H1 (cell line): ENCODE measurements at regions not wholly inside any gene's neighbourhood (a gene's known extent, or its start where the extent isn't known, plus 50 kb on each side); places are given as distances from the start of the nearest gene placed in this dataset.

Experiments used
- CTCF ChIA-PET: fragments of 300-600 bp; sonication (Branson Sonifier 250); formaldehyde crosslinking; loops from one replicate; lab custom pipeline; 2021; ENCODE audit not compliant: partially characterized antibody; lab: Charles Lee
- POLR2A ChIA-PET: fragments of 300-600 bp; sonication (Branson Sonifier 250); formaldehyde crosslinking; loops from one replicate; lab custom pipeline; 2021; ENCODE audit warnings: inconsistent platforms; ENCODE audit not compliant: partially characterized antibody; lab: Charles Lee
- DNase-seq, 2 experiments: peaks; one replicate each; pipeline versions ENCODE4 v3.0.0 to v3.0.0-alpha.2; 2010 to 2022; ENCODE audit warnings: low spot score in 2 of 2, low read depth in 1 of 2, mixed read lengths in 1 of 2
- FAIRE-seq: peaks from 2 replicates; lab custom pipeline; 2011; peaks lifted over from hg19 to GRCh38; lab: Jason Lieb, UNC
- H2AFZ ChIP-seq: 2 replicates; pipeline ENCODE4 v1.8.1; 2012; ENCODE audit warnings: low read length, inconsistent platforms
- H2AK5ac ChIP-seq: 2 replicates; pipeline ENCODE4 v1.6.1; 2013; ENCODE audit warnings: low read depth, low read length
- H2BK120ac ChIP-seq: replicated peaks from 2 replicates; pipeline ENCODE3; 2013; ENCODE audit warnings: low read depth, low read length, inconsistent platforms
- H2BK12ac ChIP-seq: 2 replicates; pipeline ENCODE4 v1.6.1; 2013; ENCODE audit warnings: low read depth, low read length
- H2BK15ac ChIP-seq: 2 replicates; pipeline ENCODE4 v1.6.1; 2013; ENCODE audit warnings: low read length
- H2BK20ac ChIP-seq: 2 replicates; pipeline ENCODE4 v1.6.1; 2013; ENCODE audit warnings: low read length
- H2BK5ac ChIP-seq: 2 replicates; pipeline ENCODE4 v1.6.1; 2013; ENCODE audit warnings: low read depth, low read length
- H3K14ac ChIP-seq: 2 replicates; pipeline ENCODE4 v1.6.1; 2013; ENCODE audit warnings: inconsistent platforms; ENCODE audit not compliant: insufficient read length
- H3K18ac ChIP-seq: 2 replicates; pipeline ENCODE4 v1.6.1; 2013; ENCODE audit warnings: low read length; ENCODE audit errors: extremely low read depth
- H3K23ac ChIP-seq: 2 replicates; pipeline ENCODE4 v1.6.1; 2013; ENCODE audit warnings: inconsistent platforms; ENCODE audit not compliant: insufficient read length
- H3K23me2 ChIP-seq: 2 replicates; pipeline ENCODE4 v1.6.1; 2013; ENCODE audit warnings: low read depth, low read length
- H3K27ac ChIP-seq: 2 replicates; pipeline ENCODE4 v1.6.1; 2011; ENCODE audit warnings: low read depth, low read length, inconsistent platforms
- H3K27me3 ChIP-seq, 4 experiments: replicated peaks in 1 of 4; 1 replicate in 1 of 4; 2 replicates in 3 of 4; pipeline versions ENCODE4 v1.6.1 to v1.8.1; 2011 to 2013; ENCODE audit warnings: low read length in 3 of 4, mild to moderate bottlenecking in 3 of 4, inconsistent platforms in 2 of 4, mixed read lengths in 2 of 4, moderate library complexity in 1 of 4; ENCODE audit not compliant: control insufficient read depth in 3 of 4, insufficient read depth in 3 of 4; ENCODE audit errors: extremely low read depth in 1 of 4
- H3K36me3 ChIP-seq, 4 experiments: 2 replicates each; pipeline versions ENCODE4 v1.6.1 to v1.8.1; 2011 to 2013; ENCODE audit warnings: mild to moderate bottlenecking in 4 of 4, low read length in 3 of 4, moderate library complexity in 2 of 4, control low read depth in 1 of 4, inconsistent platforms in 1 of 4; ENCODE audit not compliant: insufficient read depth in 4 of 4, control insufficient read depth in 2 of 4
- H3K4ac ChIP-seq: replicated peaks from 2 replicates; pipeline ENCODE3; 2013; ENCODE audit warnings: low read length, low read depth, mixed read lengths, inconsistent platforms; ENCODE audit not compliant: insufficient read length
- H3K4me1 ChIP-seq, 4 experiments: replicated peaks in 1 of 4; 1 replicate in 1 of 4; 2 replicates in 3 of 4; pipeline versions ENCODE4 v1.6.1 to v1.8.1; 2011 to 2013; ENCODE audit warnings: low read length in 3 of 4, inconsistent platforms in 2 of 4, mixed read lengths in 1 of 4; ENCODE audit not compliant: insufficient read depth in 4 of 4, control insufficient read depth in 3 of 4
- H3K4me2 ChIP-seq, 2 experiments: 2 replicates each; pipeline versions ENCODE4 v1.6.1 to v1.8.1; 2011 to 2013; ENCODE audit warnings: low read depth in 2 of 2, low read length in 2 of 2, control low read depth in 1 of 2, inconsistent platforms in 1 of 2, mild to moderate bottlenecking in 1 of 2; ENCODE audit not compliant: insufficient read depth in 1 of 2
- H3K4me3 ChIP-seq, 4 experiments: fragments of 200-600, 300-600 bp in 1 of 4; sonication (generic), shearing (Covaris generic), sonication (Bioruptor Twin) in 1 of 4; 2 replicates each; pipeline versions ENCODE4 v1.5.1 to v1.8.1; 2011 to 2016; ENCODE audit warnings: low read length in 4 of 4, low read depth in 3 of 4, control low read depth in 2 of 4, inconsistent platforms in 2 of 4, mild to moderate bottlenecking in 2 of 4, mixed read lengths in 1 of 4, moderate library complexity in 1 of 4; ENCODE audit not compliant: insufficient read depth in 2 of 4; ENCODE audit errors: extremely low read depth in 1 of 4
- H3K56ac ChIP-seq: replicated peaks from 2 replicates; pipeline ENCODE3; 2013; ENCODE audit warnings: low read depth, mild to moderate bottlenecking, mixed read lengths, low read length, inconsistent platforms; ENCODE audit not compliant: insufficient read length
- H3K79me1 ChIP-seq: 2 replicates; pipeline ENCODE4 v1.6.1; 2013; ENCODE audit warnings: low read depth, low read length, control low read depth
- H3K79me2 ChIP-seq, 2 experiments: 2 replicates each; pipeline versions ENCODE4 v1.6.1 to v1.8.1; 2012 to 2013; ENCODE audit warnings: low read length in 2 of 2, mild to moderate bottlenecking in 2 of 2, inconsistent platforms in 1 of 2; ENCODE audit not compliant: insufficient read depth in 2 of 2, control insufficient read depth in 1 of 2
- H3K9ac ChIP-seq, 4 experiments: replicated peaks in 1 of 4; 1 replicate in 1 of 4; 2 replicates in 3 of 4; pipeline versions ENCODE4 v1.6.1 to v1.8.1; 2011 to 2013; ENCODE audit warnings: low read depth in 3 of 4, low read length in 3 of 4, control low read depth in 2 of 4, mild to moderate bottlenecking in 2 of 4, moderate library complexity in 2 of 4, inconsistent platforms in 1 of 4; ENCODE audit errors: extremely low read depth in 1 of 4
- H3K9me3 ChIP-seq, 2 experiments: 2 replicates each; pipeline versions ENCODE4 v1.6.1 to v1.8.1; 2012 to 2013; ENCODE audit warnings: mild to moderate bottlenecking in 2 of 2, moderate library complexity in 2 of 2, control low read depth in 1 of 2, inconsistent platforms in 1 of 2, low read depth in 1 of 2, low read length in 1 of 2, mixed read lengths in 1 of 2; ENCODE audit not compliant: insufficient read depth in 2 of 2
- H4K20me1 ChIP-seq, 2 experiments: replicated peaks in 1 of 2; 2 replicates each; pipeline versions ENCODE3 to v1.8.1; 2011 to 2013; ENCODE audit warnings: inconsistent platforms in 2 of 2, low read length in 2 of 2, mild to moderate bottlenecking in 1 of 2; ENCODE audit not compliant: insufficient read depth in 2 of 2, control insufficient read depth in 1 of 2
- H4K5ac ChIP-seq: 2 replicates; pipeline ENCODE4 v1.6.1; 2013; ENCODE audit warnings: low read length, low read depth, mixed read lengths, inconsistent platforms; ENCODE audit not compliant: insufficient read length
- H4K8ac ChIP-seq: 2 replicates; pipeline ENCODE4 v1.8.0; 2013; ENCODE audit warnings: mild to moderate bottlenecking, moderate library complexity, low read length, inconsistent platforms; ENCODE audit not compliant: insufficient read depth; ENCODE audit errors: extremely low read depth
- H4K91ac ChIP-seq: replicated peaks from 2 replicates; pipeline ENCODE3; 2013; ENCODE audit warnings: low read length, mixed read lengths, inconsistent platforms; ENCODE audit not compliant: insufficient read length
- CBX8 ChIP-seq: fragments of 300-800, 300-1000 bp; sonication (generic); IDR thresholded peaks from 2 replicates; pipeline ENCODE4 v1.7.1; 2016; ENCODE audit warnings: low read depth, low read length, borderline replicate concordance
- SAP30 ChIP-seq: fragments of 300-600 bp; sonication (generic); IDR thresholded peaks from 2 replicates; pipeline ENCODE4 v1.7.1; 2012; ENCODE audit warnings: low read length, moderate library complexity, mild to moderate bottlenecking, inconsistent platforms; ENCODE audit not compliant: insufficient read depth, insufficient replicate concordance
- WGBS, 2 experiments: shearing (Covaris generic) in 1 of 2; methylation state at CpG; one replicate each; pipeline versions ENCODE4 v1.1.6 to v1.1.7; 2013 to 2015; ENCODE audit warnings: low lambda C conversion rate in 2 of 2, mixed read lengths in 2 of 2, inconsistent platforms in 1 of 2, low coverage in 1 of 2, missing lambda C conversion rate in 1 of 2; ENCODE audit not compliant: insufficient replicate concordance in 2 of 2, insufficient coverage in 1 of 2, insufficient read length in 1 of 2; ENCODE audit errors: extremely low coverage in 1 of 2, missing lambda C conversion rate in 1 of 2; 5-methylcytosine and 5-hydroxymethylcytosine counted together

DNA sequence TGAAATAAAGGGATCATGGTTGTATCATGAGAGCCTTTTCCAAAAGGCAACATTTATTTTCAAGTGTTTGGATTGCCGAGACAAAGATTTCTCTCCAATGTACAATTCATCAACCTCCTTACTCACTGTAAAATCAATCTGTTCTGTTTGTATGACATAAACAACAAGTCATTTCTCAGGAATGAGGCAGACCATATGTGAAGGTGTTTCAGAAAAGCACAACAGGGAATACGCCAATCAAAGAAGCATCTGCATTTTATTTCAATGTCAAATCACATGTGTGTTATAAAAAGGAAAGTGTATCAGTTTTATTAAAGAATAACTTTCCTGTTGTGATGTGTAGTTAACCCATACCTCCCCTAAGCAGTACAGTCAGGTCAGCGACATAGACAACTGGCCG, 653.7 kb downstream of the TFAP2A start:
- H2BK5ac ChIP-seq, result no peak overlapping the region
- H3K27ac ChIP-seq, result no peak overlapping the region
- H3K23ac ChIP-seq, result no peak overlapping the region
- no peak overlapping the region for H2BK12ac ChIP-seq
- ChIA-PET CTCF (no interaction called here), POLR2A (no interaction called here)
- H2AK5ac ChIP-seq, result no peak overlapping the region
- no peak overlapping the region for H4K91ac ChIP-seq
- no peaks in the 10 kb centered on the region for H3K23me2 ChIP-seq
- peaks cover 0 to 3% (median 0%) of the 10 kb centered on the region in 4 experiments; a peak in 1 of 7 replicates for H3K4me1 ChIP-seq
- no peak overlapping the region for H4K8ac ChIP-seq
- H3K9me3 ChIP-seq, result no peaks in the 10 kb centered on the region
- no peak overlapping the region for H3K9ac ChIP-seq
- no peak overlapping the region for H3K4me2 ChIP-seq
- H3K36me3 ChIP-seq, result no peaks in the 10 kb centered on the region
- no peaks in the 10 kb centered on the region for H3K79me1 ChIP-seq
- H3K4ac ChIP-seq, result no peak overlapping the region
- H3K56ac ChIP-seq, result no peak overlapping the region
- no peak for DNase-seq
- 89% methylated on average over 4 of the region's 4 CpGs; no CpG with 5 or more reads in 1 of the 2 experiments for WGBS, 2 experiments
- H4K5ac ChIP-seq, result no peak overlapping the region
- H4K20me1 ChIP-seq, result no peaks in the 10 kb centered on the region
- H3K18ac ChIP-seq, result no peak overlapping the region
- H3K14ac ChIP-seq, result no peak overlapping the region
- H3K27me3 ChIP-seq, result no peaks in the 10 kb centered on the region
- no peak overlapping the region for H3K4me3 ChIP-seq
- no peak overlapping the region for H2BK20ac ChIP-seq
- H2BK15ac ChIP-seq, result no peak overlapping the region
- TF ChIP-seq SAP30, result no peak
- no peak for TF ChIP-seq CBX8
- no peak overlapping the region for H2AFZ ChIP-seq
- H2BK120ac ChIP-seq, result no peak overlapping the region
- H3K79me2 ChIP-seq, result no peaks in the 10 kb centered on the region
- no peak for FAIRE-seq
